OCI-LY1 (cell line): ENCODE measurements at regions not wholly inside any gene's neighbourhood (a gene's known extent, or its start where the extent isn't known, plus 50 kb on each side); places are given as distances from the start of the nearest gene placed in this dataset.
"Not testable (repeated sequence)": the region's sequence is repeated elsewhere in the genome, so short reads cannot be mapped to it uniquely, and the experiment has no call there.

ENCODE experiments used
- H2AFZ ChIP-seq: fragments of 200-600 bp; sonication (generic), shearing (Covaris generic); 2 replicates; pipeline ENCODE4 v1.6.0; 2014; ENCODE audit warnings: antibody characterized with exemption, mild to moderate bottlenecking, low read length
- H3F3A ChIP-seq: fragments of 200-600 bp; sonication (generic), shearing (Covaris generic); 2 replicates; pipeline ENCODE4 v1.6.0; 2014; ENCODE audit warnings: mild to moderate bottlenecking, antibody characterized with exemption, low read length, moderate library complexity; ENCODE audit not compliant: insufficient read depth
- H3K27ac ChIP-seq: fragments of 200-600 bp; sonication (generic); 2 replicates; pipeline ENCODE4 v1.5.1; 2014; ENCODE audit warnings: low read length, mixed run types, mild to moderate bottlenecking, low read depth; ENCODE audit not compliant: poor library complexity, severe bottlenecking
- H3K27me3 ChIP-seq: fragments of 200-600 bp; sonication (generic); 2 replicates; pipeline ENCODE4 v1.6.0; 2014; ENCODE audit warnings: antibody characterized with exemption, mild to moderate bottlenecking, low read length, moderate library complexity; ENCODE audit not compliant: insufficient read depth
- H3K36me3 ChIP-seq: fragments of 200-600 bp; sonication (generic); 2 replicates; pipeline ENCODE4 v1.6.1; 2014; ENCODE audit warnings: mild to moderate bottlenecking, antibody characterized with exemption, low read length, moderate library complexity, mixed read lengths; ENCODE audit not compliant: insufficient read depth
- H3K4me1 ChIP-seq: fragments of 200-600 bp; sonication (generic); 2 replicates; pipeline ENCODE4 v1.5.1; 2014; ENCODE audit warnings: mild to moderate bottlenecking, low read length, moderate library complexity; ENCODE audit not compliant: insufficient read depth, severe bottlenecking
- H3K4me2 ChIP-seq: fragments of 200-600 bp; sonication (generic), shearing (Covaris generic); 2 replicates; pipeline ENCODE4 v1.6.1; 2014; ENCODE audit warnings: low read length
- H3K4me3 ChIP-seq: fragments of 200-600 bp; sonication (generic); 2 replicates; pipeline ENCODE4 v1.5.1; 2014; ENCODE audit warnings: low read length, low read depth, mild to moderate bottlenecking, mixed read lengths; ENCODE audit not compliant: poor library complexity, severe bottlenecking
- H3K79me2 ChIP-seq: fragments of 200-600 bp; shearing (Covaris generic); 2 replicates; pipeline ENCODE4 v1.6.1; 2016; ENCODE audit warnings: mixed run types, low read length, mixed read lengths; ENCODE audit not compliant: insufficient read depth
- H3K9ac ChIP-seq: fragments of 200-600 bp; sonication (generic), shearing (Covaris generic); 2 replicates; pipeline ENCODE4 v1.6.1; 2014; ENCODE audit warnings: mild to moderate bottlenecking, low read length, mixed read lengths
- H3K9me2 ChIP-seq: fragments of 200-600 bp; sonication (generic), shearing (Covaris generic); 2 replicates; pipeline ENCODE4 v1.6.1; 2014; ENCODE audit warnings: low read depth, mild to moderate bottlenecking, low read length, mixed read lengths
- H3K9me3 ChIP-seq: fragments of 200-600 bp; shearing (Covaris generic); 2 replicates; pipeline ENCODE4 v1.6.1; 2014; ENCODE audit warnings: low read length, mixed read lengths
- H4K20me1 ChIP-seq: fragments of 200-600 bp; sonication (generic), shearing (Covaris generic); 2 replicates; pipeline ENCODE4 v1.6.0; 2016; ENCODE audit warnings: mild to moderate bottlenecking, low read length; ENCODE audit not compliant: insufficient read depth
- EZH2 ChIP-seq: fragments of 200-600 bp; sonication (generic), shearing (Covaris generic); IDR thresholded peaks from 2 replicates; pipeline ENCODE4 v1.8.0; 2017; ENCODE audit warnings: borderline replicate concordance, mixed run types, mild to moderate bottlenecking, antibody characterized with exemption, low read length, moderate library complexity, mixed read lengths
- TF ChIP-seq, protein P1 (sequence below): fragments of 200-600 bp; sonication (generic), shearing (Covaris generic); IDR thresholded peaks from 2 replicates; pipeline ENCODE4 v1.5.1; 2017; ENCODE audit warnings: mild to moderate bottlenecking, antibody characterized with exemption, low read length, moderate library complexity, mixed read lengths

GRCh38 chr18:59038295-59039039 lies 101.2 kb upstream of the SEC11C start:
- H3F3A ChIP-seq: no peaks in the 10 kb centered on the region
- H3K9me2 ChIP-seq: no peaks in the 10 kb centered on the region
- peaks cover 3% of the 10 kb centered on the region for H3K4me1 ChIP-seq
- no peak overlapping the region for H3K4me3 ChIP-seq
- H4K20me1 ChIP-seq: no peaks in the 10 kb centered on the region
- no peaks in the 10 kb centered on the region for H3K27me3 ChIP-seq
- no peak overlapping the region for H3K9ac ChIP-seq
- H3K79me2 ChIP-seq: no peaks in the 10 kb centered on the region
- H3K9me3 ChIP-seq: no peaks in the 10 kb centered on the region
- H3K4me2 ChIP-seq: no peak overlapping the region
- H2AFZ ChIP-seq: no peak overlapping the region
- H3K27ac ChIP-seq: no peak overlapping the region
- no peaks in the 10 kb centered on the region for H3K36me3 ChIP-seq
- TF ChIP-seq, protein P1, sequence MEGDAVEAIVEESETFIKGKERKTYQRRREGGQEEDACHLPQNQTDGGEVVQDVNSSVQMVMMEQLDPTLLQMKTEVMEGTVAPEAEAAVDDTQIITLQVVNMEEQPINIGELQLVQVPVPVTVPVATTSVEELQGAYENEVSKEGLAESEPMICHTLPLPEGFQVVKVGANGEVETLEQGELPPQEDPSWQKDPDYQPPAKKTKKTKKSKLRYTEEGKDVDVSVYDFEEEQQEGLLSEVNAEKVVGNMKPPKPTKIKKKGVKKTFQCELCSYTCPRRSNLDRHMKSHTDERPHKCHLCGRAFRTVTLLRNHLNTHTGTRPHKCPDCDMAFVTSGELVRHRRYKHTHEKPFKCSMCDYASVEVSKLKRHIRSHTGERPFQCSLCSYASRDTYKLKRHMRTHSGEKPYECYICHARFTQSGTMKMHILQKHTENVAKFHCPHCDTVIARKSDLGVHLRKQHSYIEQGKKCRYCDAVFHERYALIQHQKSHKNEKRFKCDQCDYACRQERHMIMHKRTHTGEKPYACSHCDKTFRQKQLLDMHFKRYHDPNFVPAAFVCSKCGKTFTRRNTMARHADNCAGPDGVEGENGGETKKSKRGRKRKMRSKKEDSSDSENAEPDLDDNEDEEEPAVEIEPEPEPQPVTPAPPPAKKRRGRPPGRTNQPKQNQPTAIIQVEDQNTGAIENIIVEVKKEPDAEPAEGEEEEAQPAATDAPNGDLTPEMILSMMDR: no peak
- no peak for TF ChIP-seq EZH2

DNA sequence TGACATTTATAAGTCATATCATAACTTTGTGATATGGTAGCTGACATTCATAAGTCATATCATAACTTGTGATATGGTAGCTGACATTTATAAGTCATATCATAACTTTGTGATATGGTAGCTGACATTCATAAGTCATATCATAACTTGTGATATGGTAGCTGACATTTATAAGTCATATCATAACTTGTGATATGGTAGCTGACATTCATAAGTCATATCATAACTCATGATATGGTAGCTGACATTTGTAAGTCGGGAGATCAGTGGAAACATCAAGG lies 100.7 kb upstream of the SEC11C start:
- not testable (repeated sequence) for H3K9me3 ChIP-seq, H4K20me1 ChIP-seq, H3F3A ChIP-seq, H2AFZ ChIP-seq, H3K4me2 ChIP-seq, H3K79me2 ChIP-seq, H3K4me3 ChIP-seq, H3K36me3 ChIP-seq, H3K27ac ChIP-seq, H3K9ac ChIP-seq, H3K9me2 ChIP-seq, H3K27me3 ChIP-seq, H3K4me1 ChIP-seq

GRCh38 chr18:59039449-59039848 lies 100.2 kb upstream of the SEC11C start:
- no peaks in the 10 kb centered on the region for H3F3A ChIP-seq
- H3K4me2 ChIP-seq: no peak overlapping the region
- H4K20me1 ChIP-seq: no peaks in the 10 kb centered on the region
- no peaks in the 10 kb centered on the region for H3K9me2 ChIP-seq
- no peaks in the 10 kb centered on the region for H3K4me1 ChIP-seq
- H3K4me3 ChIP-seq: no peak overlapping the region
- no peak overlapping the region for H2AFZ ChIP-seq
- H3K9ac ChIP-seq: no peak overlapping the region
- no peaks in the 10 kb centered on the region for H3K9me3 ChIP-seq
- H3K36me3 ChIP-seq: no peaks in the 10 kb centered on the region
- no peaks in the 10 kb centered on the region for H3K27me3 ChIP-seq
- no peaks in the 10 kb centered on the region for H3K79me2 ChIP-seq
- no peak for TF ChIP-seq EZH2
- TF ChIP-seq, protein P1: no peak
- H3K27ac ChIP-seq: no peak overlapping the region

DNA sequence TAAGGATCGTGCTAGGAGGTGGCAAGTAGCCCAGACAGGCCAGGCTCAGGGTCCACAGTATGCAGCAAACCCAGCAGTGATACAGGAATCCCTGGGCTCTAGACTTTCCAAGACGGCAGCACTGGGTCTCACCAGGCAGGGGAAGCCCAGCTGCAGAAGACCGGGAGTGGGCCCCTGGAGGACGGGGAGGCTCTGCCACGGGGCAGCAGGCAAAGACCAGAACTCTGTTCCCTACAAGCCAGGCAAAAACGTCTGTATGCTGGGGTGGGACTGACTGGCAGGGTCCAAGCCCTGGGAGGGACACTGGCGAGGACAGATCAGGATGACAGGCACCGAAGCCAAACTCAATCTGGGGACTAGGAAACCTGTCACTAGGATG lies 98.9 kb upstream of the SEC11C start:
- no peak for TF ChIP-seq EZH2
- TF ChIP-seq, protein P1: no peak
- Histone ChIP-seq H3K9ac (no peak overlapping the region), H3K27ac (no peak overlapping the region)

More for the DNA sequence above, 98.9 kb upstream of the SEC11C start:
- no peaks in the 10 kb centered on the region for H3K36me3 ChIP-seq
- H4K20me1 ChIP-seq: no peaks in the 10 kb centered on the region
- H3K9me3 ChIP-seq: no peaks in the 10 kb centered on the region
- H2AFZ ChIP-seq: no peak overlapping the region
- H3K4me3 ChIP-seq: no peak overlapping the region
- no peak overlapping the region for H3K4me2 ChIP-seq
- H3K9me2 ChIP-seq: no peaks in the 10 kb centered on the region
- no peaks in the 10 kb centered on the region for H3F3A ChIP-seq
- H3K4me1 ChIP-seq: no peaks in the 10 kb centered on the region
- no peaks in the 10 kb centered on the region for H3K27me3 ChIP-seq
- H3K79me2 ChIP-seq: no peaks in the 10 kb centered on the region
